ENCODE measurements at regions not wholly inside any gene's neighbourhood (a gene's known extent, or its start where the extent isn't known, plus 50 kb on each side); places are given as distances from the start of the nearest gene placed in this dataset.
A peak's percentile ranks its signal among the peaks of the same experiment; 100 is the strongest.

DNA sequence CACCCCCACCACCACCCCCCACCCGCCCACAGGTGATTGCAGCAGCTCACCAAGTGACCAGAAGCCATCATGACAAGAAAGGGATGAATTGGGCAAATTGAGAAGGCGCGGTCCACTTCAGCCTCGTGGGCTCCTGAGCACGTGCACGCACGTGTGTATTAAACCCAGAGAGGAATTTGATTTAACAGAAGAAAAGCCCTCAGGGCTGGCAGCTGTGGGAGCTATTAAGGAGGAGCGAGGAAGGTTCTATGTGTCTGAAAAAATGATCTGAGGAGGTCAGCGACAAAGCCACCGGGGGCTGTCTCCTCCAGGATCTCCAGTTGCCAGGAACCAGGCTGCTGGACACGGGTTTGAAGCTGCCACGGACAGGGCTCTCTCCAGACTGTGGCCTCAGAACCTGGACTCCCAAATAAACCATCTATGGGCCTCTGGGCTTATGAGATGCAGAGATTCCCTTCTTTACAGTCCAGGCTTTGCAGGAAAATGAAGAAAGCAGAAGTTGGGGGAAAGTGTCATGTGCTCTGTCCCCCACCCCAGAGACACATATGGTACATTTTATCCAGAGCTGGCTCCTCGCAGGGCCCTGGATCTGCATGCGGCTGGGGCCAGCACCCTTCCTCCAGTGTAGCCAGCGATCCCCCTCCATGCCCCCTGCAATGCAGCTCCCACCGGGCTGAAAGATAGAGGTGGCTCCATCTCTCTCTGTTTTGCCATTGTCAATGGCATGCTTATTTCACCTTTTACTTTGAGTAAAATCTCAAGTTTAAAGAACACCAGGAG is 219.7 kb upstream of the RPL38 start:
- no peaks in the 10 kb centered on the region for H3K9me3 ChIP-seq (ENCODE audit: control insufficient read depth, insufficient read depth, low read length)
- no peaks in the 10 kb centered on the region for H3K36me3 ChIP-seq (ENCODE audit: control insufficient read depth, insufficient read depth, low read length)
- H3K4me1 ChIP-seq (ENCODE audit: control insufficient read depth, insufficient read depth, low read length), result peaks cover 4% of the 10 kb centered on the region
- H3K27ac ChIP-seq (ENCODE audit: low read depth, low read length), result no peak overlapping the region
- DNase-seq (ENCODE audit: low read depth in 4 of 6, low spot score in 6 of 6), result no peak
- peaks cover 2% of the 10 kb centered on the region for H3K27me3 ChIP-seq (ENCODE audit: control insufficient read depth, insufficient read depth, low read length)
- no peak overlapping the region for H3K4me3 ChIP-seq (ENCODE audit: low read depth, low read length)
- WGBS (ENCODE audit: insufficient coverage), result 87% methylated on average over 15 of the region's 16 CpGs

- Histone ChIP-seq H3K4me3 (ENCODE audit: low read depth, low read length) (no peak overlapping the region), H3K4me1 (ENCODE audit: control insufficient read depth, insufficient read depth, low read length) (peaks cover 4% of the 10 kb centered on the region), H3K27me3 (ENCODE audit: control insufficient read depth, insufficient read depth, low read length) (peaks cover 2% of the 10 kb centered on the region), H3K9me3 (ENCODE audit: control insufficient read depth, insufficient read depth, low read length) (no peaks in the 10 kb centered on the region), H3K27ac (ENCODE audit: low read depth, low read length) (no peak overlapping the region), H3K36me3 (ENCODE audit: control insufficient read depth, insufficient read depth, low read length) (no peaks in the 10 kb centered on the region)
- DNase-seq (ENCODE audit: low read depth in 4 of 6, low spot score in 6 of 6), result no peak
- WGBS (ENCODE audit: insufficient coverage), result 33% methylated on average over 1 of the region's 5 CpGs
Measured at GRCh38 chr17:73984941-73985340, 218.5 kb upstream of the RPL38 start.

DNA sequence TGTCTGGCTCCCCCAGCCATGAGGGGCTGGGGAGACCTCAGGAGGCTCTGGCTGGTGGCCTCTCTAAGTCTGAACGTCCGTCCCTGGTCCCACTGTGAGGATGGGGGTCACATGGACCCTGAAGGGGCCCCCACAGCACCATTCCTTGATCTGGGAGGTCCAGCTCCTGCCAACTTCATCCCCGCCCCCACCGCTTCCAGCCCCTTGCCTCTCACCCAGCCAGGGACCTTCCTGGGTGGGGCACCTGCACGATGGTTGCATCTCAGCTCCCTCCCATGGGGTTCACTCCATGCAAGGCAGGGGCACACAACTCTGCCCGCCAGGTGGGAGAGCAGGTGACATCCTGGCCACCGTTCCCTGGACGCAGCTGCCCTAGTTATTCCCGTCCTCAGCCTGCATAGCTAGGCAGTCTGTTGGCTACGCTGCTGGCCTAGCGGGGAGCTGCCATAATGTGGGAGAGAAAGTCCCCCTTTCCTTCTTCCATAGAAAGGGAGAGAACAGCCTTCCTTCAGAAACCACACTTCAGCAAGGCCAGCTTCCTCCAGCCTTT is 217.9 kb upstream of the RPL38 start:
- DNase-seq (ENCODE audit: low read depth in 4 of 6, low spot score in 6 of 6), result no peak
- Histone ChIP-seq H3K4me1 (ENCODE audit: control insufficient read depth, insufficient read depth, low read length) (peaks cover 4% of the 10 kb centered on the region), H3K27me3 (ENCODE audit: control insufficient read depth, insufficient read depth, low read length) (peaks cover 2% of the 10 kb centered on the region), H3K9me3 (ENCODE audit: control insufficient read depth, insufficient read depth, low read length) (no peaks in the 10 kb centered on the region), H3K4me3 (ENCODE audit: low read depth, low read length) (no peak overlapping the region), H3K36me3 (ENCODE audit: control insufficient read depth, insufficient read depth, low read length) (no peaks in the 10 kb centered on the region), H3K27ac (ENCODE audit: low read depth, low read length) (no peak overlapping the region)
- 93% methylated on average over 7 of the region's 11 CpGs for WGBS (ENCODE audit: insufficient coverage)

GRCh38 chr17:73986641-73987177 is 216.8 kb upstream of the RPL38 start:
- Histone ChIP-seq H3K27ac (ENCODE audit: low read depth, low read length) (no peak overlapping the region), H3K27me3 (ENCODE audit: control insufficient read depth, insufficient read depth, low read length) (peaks cover 2% of the 10 kb centered on the region), H3K36me3 (ENCODE audit: control insufficient read depth, insufficient read depth, low read length) (no peaks in the 10 kb centered on the region), H3K4me3 (ENCODE audit: low read depth, low read length) (no peak overlapping the region), H3K4me1 (ENCODE audit: control insufficient read depth, insufficient read depth, low read length) (peaks cover 14% of the 10 kb centered on the region), H3K9me3 (ENCODE audit: control insufficient read depth, insufficient read depth, low read length) (no peaks in the 10 kb centered on the region)
- no peak for DNase-seq (ENCODE audit: low read depth in 4 of 6, low spot score in 6 of 6)
- WGBS (ENCODE audit: insufficient coverage), result 90% methylated on average over 7 of the region's 9 CpGs

DNA sequence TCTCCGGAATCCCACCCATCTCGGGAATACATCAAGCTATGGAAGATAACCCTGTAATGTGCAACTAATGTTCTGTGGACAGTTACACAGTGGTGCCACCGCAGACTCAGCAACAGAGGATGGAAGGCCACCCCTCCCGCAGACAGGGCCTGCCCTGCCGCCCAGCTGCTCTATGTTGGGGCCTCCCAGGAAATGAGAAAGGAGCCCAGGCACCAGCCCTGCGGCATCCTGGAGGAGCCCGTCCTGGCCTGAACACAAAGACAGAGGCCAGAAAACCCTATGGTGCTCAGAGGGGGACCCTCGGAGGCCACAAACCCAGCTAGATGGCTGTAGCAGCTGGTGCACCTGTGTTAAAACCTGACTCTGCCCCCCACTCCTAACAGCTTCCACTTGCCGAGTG is 216.1 kb upstream of the RPL38 start:
- H3K36me3 ChIP-seq (ENCODE audit: control insufficient read depth, insufficient read depth, low read length), result no peaks in the 10 kb centered on the region
- no peak overlapping the region for H3K4me3 ChIP-seq (ENCODE audit: low read depth, low read length)
- DNase-seq (ENCODE audit: low read depth in 4 of 6, low spot score in 6 of 6), result no peak
- WGBS (ENCODE audit: insufficient coverage), result 87% methylated on average over 8 of the region's 9 CpGs
- no peaks in the 10 kb centered on the region for H3K9me3 ChIP-seq (ENCODE audit: control insufficient read depth, insufficient read depth, low read length)
- peaks cover 17% of the 10 kb centered on the region for H3K4me1 ChIP-seq (ENCODE audit: control insufficient read depth, insufficient read depth, low read length)
- H3K27me3 ChIP-seq (ENCODE audit: control insufficient read depth, insufficient read depth, low read length), result peaks cover 2% of the 10 kb centered on the region
- no peak overlapping the region for H3K27ac ChIP-seq (ENCODE audit: low read depth, low read length)

GRCh38 chr17:73987845-73988509 is 215.5 kb upstream of the RPL38 start:
- DNase-seq (ENCODE audit: low read depth in 4 of 6, low spot score in 6 of 6), result peak in 1 of 6 donors; percentile 67
- Histone ChIP-seq H3K36me3 (ENCODE audit: control insufficient read depth, insufficient read depth, low read length) (no peaks in the 10 kb centered on the region), H3K9me3 (ENCODE audit: control insufficient read depth, insufficient read depth, low read length) (no peaks in the 10 kb centered on the region), H3K4me1 (ENCODE audit: control insufficient read depth, insufficient read depth, low read length) (peaks cover 23% of the 10 kb centered on the region), H3K27me3 (ENCODE audit: control insufficient read depth, insufficient read depth, low read length) (peaks cover 2% of the 10 kb centered on the region), H3K4me3 (ENCODE audit: low read depth, low read length) (no peak overlapping the region), H3K27ac (ENCODE audit: low read depth, low read length) (no peak overlapping the region)
- 65% methylated on average over 15 of the region's 16 CpGs for WGBS (ENCODE audit: insufficient coverage)

DNA sequence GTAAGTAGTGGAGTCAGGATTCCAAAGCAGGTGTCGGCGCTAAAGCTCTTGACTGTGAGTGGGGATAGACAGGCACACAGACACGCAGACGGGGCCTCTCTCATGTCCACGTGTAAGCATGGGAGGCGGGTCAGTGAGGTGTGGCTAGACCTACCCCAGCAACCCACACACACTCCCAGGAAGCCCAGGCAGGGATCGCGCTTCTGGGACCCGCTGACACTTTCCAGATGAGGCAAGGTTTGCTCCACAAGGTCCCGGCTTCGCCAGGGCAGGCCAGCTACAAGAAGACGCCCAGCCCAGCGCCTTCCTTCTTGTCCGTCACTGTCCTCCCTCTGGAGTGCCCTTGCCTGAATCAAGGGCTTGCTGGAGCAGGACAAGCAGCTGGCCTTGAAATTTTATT is 213.8 kb upstream of the RPL38 start:
- Histone ChIP-seq H3K9me3 (ENCODE audit: control insufficient read depth, insufficient read depth, low read length) (no peaks in the 10 kb centered on the region), H3K27me3 (ENCODE audit: control insufficient read depth, insufficient read depth, low read length) (peaks cover 2% of the 10 kb centered on the region), H3K4me3 (ENCODE audit: low read depth, low read length) (no peak overlapping the region), H3K4me1 (ENCODE audit: control insufficient read depth, insufficient read depth, low read length) (peaks cover 25% of the 10 kb centered on the region), H3K36me3 (ENCODE audit: control insufficient read depth, insufficient read depth, low read length) (no peaks in the 10 kb centered on the region), H3K27ac (ENCODE audit: low read depth, low read length) (no peak overlapping the region)
- no peak for DNase-seq (ENCODE audit: low read depth in 4 of 6, low spot score in 6 of 6)
- WGBS (ENCODE audit: insufficient coverage), result 91% methylated on average over 10 of the region's 14 CpGs

GRCh38 chr17:73990290-73990689 is 213.2 kb upstream of the RPL38 start:
- H3K27ac ChIP-seq (ENCODE audit: low read depth, low read length), result no peak overlapping the region
- DNase-seq (ENCODE audit: low read depth in 4 of 6, low spot score in 6 of 6), result no peak
- H3K4me3 ChIP-seq (ENCODE audit: low read depth, low read length), result no peak overlapping the region
- peaks cover 2% of the 10 kb centered on the region for H3K27me3 ChIP-seq (ENCODE audit: control insufficient read depth, insufficient read depth, low read length)
- 91% methylated on average over 6 of the region's 7 CpGs for WGBS (ENCODE audit: insufficient coverage)
- H3K9me3 ChIP-seq (ENCODE audit: control insufficient read depth, insufficient read depth, low read length), result no peaks in the 10 kb centered on the region
- no peaks in the 10 kb centered on the region for H3K36me3 ChIP-seq (ENCODE audit: control insufficient read depth, insufficient read depth, low read length)
- peaks cover 25% of the 10 kb centered on the region for H3K4me1 ChIP-seq (ENCODE audit: control insufficient read depth, insufficient read depth, low read length)

DNA sequence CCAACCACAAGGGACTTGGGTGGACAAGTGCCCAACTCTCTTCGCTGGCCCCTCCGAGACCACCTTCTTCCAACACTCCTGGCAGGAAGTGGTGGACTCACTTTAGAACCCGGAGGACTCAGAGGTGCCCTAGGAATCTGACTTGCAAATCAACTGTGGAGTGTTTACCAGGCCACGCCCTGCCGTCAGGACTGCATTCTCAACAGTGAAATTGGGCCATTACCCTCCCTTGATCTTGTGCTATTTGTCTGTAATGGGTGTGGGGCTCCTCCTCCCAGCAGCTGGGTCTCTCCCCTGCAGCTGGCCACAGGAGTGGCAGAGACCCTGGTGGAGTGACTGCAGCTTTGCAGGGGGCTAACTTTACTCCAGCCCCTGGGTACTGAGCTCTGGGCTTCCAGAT is 212.2 kb upstream of the RPL38 start:
- no peak overlapping the region for H3K27ac ChIP-seq (ENCODE audit: low read depth, low read length)
- no peaks in the 10 kb centered on the region for H3K36me3 ChIP-seq (ENCODE audit: control insufficient read depth, insufficient read depth, low read length)
- 35% methylated on average over 3 of the region's 5 CpGs for WGBS (ENCODE audit: insufficient coverage)
- H3K9me3 ChIP-seq (ENCODE audit: control insufficient read depth, insufficient read depth, low read length), result no peaks in the 10 kb centered on the region
- no peak overlapping the region for H3K4me3 ChIP-seq (ENCODE audit: low read depth, low read length)
- peaks cover 2% of the 10 kb centered on the region for H3K27me3 ChIP-seq (ENCODE audit: control insufficient read depth, insufficient read depth, low read length)
- DNase-seq (ENCODE audit: low read depth in 4 of 6, low spot score in 6 of 6), result no peak
- H3K4me1 ChIP-seq (ENCODE audit: control insufficient read depth, insufficient read depth, low read length), result peaks cover 25% of the 10 kb centered on the region

All from spinal cord (tissue), 9 donors.